Fibroblast of pulmonary artery (primary cell): ENCODE measurements at regions not wholly inside any gene's neighbourhood (a gene's known extent, or its start where the extent isn't known, plus 50 kb on each side); places are given as distances from the start of the nearest gene placed in this dataset.

Experiments used
- DNase-seq: peaks from one replicate; pipeline ENCODE4 v3.0.0-alpha.2; 2010; ENCODE audit warnings: low read depth
- H3K4me3 ChIP-seq: replicated peaks from 2 replicates; pipeline ENCODE4 v1.5.1; 2011; ENCODE audit warnings: low read depth, mild to moderate bottlenecking, control low read depth, low read length, moderate library complexity
- CTCF ChIP-seq: IDR thresholded peaks from 2 replicates; pipeline ENCODE4 v1.5.1; 2011; ENCODE audit warnings: mild to moderate bottlenecking, control low read depth, low read length, inconsistent platforms; ENCODE audit errors: missing control alignments

DNA sequence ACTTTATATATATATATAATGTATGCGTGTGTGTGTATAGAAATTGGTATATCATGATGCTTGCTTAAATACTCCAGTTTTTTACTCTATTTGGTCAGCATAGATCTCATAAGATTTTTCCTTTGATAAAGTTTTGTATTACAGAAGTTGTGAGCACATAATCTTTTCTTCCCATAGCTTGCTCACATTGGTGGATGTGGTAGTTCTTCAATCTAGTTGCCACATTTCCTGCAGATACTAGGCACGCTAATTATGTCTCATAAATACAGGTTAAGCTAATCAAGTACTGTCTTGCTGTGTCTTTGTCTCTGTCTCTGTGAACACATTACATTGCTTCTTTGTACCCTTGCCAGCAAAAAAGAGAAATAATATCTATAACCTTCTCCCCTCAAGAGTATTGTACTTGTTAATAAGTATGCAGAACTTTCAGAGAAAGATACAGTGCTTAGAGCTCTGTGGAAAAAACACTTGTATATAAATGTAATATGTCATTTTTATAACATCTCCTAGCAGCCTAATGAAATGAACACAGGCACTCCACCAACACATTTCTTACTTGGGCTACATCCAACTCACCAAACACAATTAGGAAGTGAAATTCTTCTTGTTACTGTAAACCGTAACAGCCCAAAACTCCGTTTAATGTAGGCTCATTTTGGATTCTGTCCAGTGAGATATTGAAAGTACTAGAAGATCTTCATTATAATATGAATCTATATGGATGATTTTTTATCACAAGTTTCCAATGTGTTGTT, 306.7 kb upstream of the SLC8A1 start:
- no peak for TF ChIP-seq CTCF
- H3K4me3 ChIP-seq, result no peak overlapping the region
- no peak for DNase-seq

DNA sequence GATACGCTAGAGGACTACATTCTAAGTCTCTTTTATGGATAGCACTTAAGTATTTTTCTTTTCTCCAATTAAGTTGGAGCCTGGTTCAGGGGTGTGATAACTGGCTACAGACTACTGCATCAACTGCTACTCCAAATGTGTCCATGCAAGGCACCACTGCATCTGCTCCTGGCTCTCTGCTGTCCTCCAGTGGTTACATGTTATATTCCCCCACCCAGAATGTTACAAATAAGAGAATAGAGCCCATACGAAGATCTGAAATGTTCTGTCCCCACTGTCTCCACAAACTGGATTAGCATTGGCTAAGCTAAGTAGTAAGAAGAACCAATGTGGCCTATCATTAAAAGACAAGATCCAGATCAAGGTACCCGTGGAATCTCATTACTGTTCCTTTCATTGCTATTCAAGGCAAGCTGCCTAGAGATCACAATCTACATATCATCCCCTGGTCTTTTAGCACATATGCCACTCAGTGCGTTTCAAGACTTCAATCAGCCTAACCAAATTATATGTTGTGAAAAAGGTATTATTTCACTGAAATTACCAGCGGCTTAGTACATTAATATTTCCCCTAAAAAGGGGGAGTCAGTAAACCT, 308.3 kb upstream of the SLC8A1 start:
- DNase-seq, result peak; percentile 62
- H3K4me3 ChIP-seq, result no peak overlapping the region
- peak; percentile 81 for TF ChIP-seq CTCF

DNA sequence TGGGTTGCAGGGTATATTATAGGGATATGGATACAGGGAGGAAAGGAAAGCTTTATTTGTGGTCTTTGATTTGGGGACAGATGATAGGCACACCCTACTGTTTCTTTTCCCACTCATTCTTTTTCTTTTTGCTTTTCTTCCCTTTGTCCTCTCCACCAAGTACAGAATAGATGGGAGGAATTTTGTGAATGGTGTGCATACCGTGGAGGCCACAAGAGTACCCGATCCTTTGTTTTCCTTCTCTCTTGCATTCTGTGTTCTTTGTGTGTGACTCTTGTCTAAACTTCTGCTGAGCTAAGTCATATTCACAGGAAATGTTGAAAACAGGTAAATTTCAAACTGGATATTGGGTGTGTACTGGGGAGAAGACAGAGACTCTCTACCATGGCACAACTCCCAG, 321.4 kb upstream of the SLC8A1 start:
- no peak overlapping the region for H3K4me3 ChIP-seq
- TF ChIP-seq CTCF, result no peak
- DNase-seq, result no peak

DNA sequence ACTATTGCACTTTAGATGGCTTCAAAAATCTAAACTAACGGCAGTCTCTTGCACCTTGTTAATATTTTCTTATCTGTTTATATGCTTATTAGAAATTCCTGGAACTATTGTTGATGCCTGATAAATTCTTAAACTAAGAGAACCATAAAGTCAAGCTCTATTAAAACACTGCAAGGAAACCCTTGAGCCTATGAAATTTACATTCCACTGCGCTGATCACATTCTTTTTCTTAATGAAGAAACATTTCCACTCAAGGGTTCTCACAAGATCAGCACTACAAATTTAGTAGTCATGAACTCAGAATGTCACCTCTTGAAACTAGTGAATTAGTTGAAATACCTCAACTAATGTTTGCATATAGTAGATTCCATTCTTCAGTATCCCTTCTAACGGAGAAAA, 331.8 kb upstream of the SLC8A1 start:
- no peak overlapping the region for H3K4me3 ChIP-seq
- no peak for DNase-seq
- no peak for TF ChIP-seq CTCF

DNA sequence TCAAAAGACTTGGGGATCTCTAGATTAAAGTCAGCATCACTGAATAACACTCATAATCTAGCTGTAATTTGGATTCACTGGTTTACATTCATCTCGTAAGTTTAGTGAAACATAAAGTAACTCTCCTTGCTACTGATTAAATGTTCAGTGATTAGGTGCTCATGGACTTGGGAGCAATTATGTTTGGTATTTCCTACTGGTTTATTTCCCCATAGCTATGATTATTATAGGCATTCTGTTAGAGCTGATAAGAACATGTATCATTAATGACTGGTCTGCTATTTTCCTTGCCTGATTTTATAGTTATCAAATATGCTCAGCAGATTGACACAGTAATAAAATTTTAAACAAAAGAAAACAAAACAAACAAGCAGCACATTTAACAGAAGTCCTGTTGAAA, 334.7 kb upstream of the SLC8A1 start:
- no peak for TF ChIP-seq CTCF
- no peak for DNase-seq
- H3K4me3 ChIP-seq, result no peak overlapping the region

- H3K4me3 ChIP-seq, result no peak overlapping the region
- TF ChIP-seq CTCF, result no peak
- peak; percentile 9 for DNase-seq
Measured at GRCh38 chr2:40797120-40797519, 345.2 kb upstream of the SLC8A1 start.

GRCh38 chr2:40803900-40804299, 352.0 kb upstream of the SLC8A1 start:
- no peak for DNase-seq
- no peak overlapping the region for H3K4me3 ChIP-seq
- no peak for TF ChIP-seq CTCF
